Heart left ventricle (tissue), 13 donors: ENCODE measurements at regions not wholly inside any gene's neighbourhood (a gene's known extent, or its start where the extent isn't known, plus 50 kb on each side); places are given as distances from the start of the nearest gene placed in this dataset.

ENCODE experiments used
- CTCF ChIP-seq, 12 donors: fragments of 200-600 bp; sonication (generic) in 4 of 12; IDR thresholded peaks; one replicate each; pipeline versions ENCODE4 v1.5.0 to v1.8.0; 2018 to 2022; ENCODE audit warnings: antibody characterized with exemption in 12 of 12, mild to moderate bottlenecking in 5 of 12
- POLR2A ChIP-seq, 2 donors: fragments of 450-650 bp; IDR thresholded peaks; one replicate each; pipeline ENCODE4 v1.6.1; 2017; ENCODE audit warnings: antibody characterized with exemption in 2 of 2, mild to moderate bottlenecking in 2 of 2, moderate library complexity in 2 of 2
- donor health status: ischemic (EF 13 %, LVEDD 7.1; RV severe dilation, severe dysfunction).
- donor health status: DM: no; HTN: yes; CAD: no.
- donor health status: DM: no; HTN: no; CAD: no.
- donor health status: ischemic (EF 25% LVEDD 6.9; RV normal size, moderate dysfunction).
- donor health status: ischemic (EF 25% LVEDD 5.7; RV mildly dilated, moderate dysfunction).
- donor health status: ischemic (EF 35%, LVEDD 5.7; RV mildly dilated, moderate dysfunction).
- donor health status: nonischemic (EF 11% LVEDD 7.7; RV severe dilation, severe dysfunction).
- donor health status: DM: yes; HTN: yes; CAD: no.
- donor health status: PGD.
- donor health status: ischemic (EF 29% LVEDD 5.4; RV normal size, mild dysfunction).
- donor health status: nonischemic (EF 23%, LVEDD 6.1; RV moderate dilation, normal function).

GRCh38 chr5:17951392-17952169 is 317.3 kb downstream of the TAF11L14 start:
- TF ChIP-seq POLR2A (IDR thresholded peaks at IDR 0.05) (no peak), CTCF (IDR thresholded peaks at IDR 0.05) (no peak)
